ENCODE measurements at regions not wholly inside any gene's neighbourhood (a gene's known extent, or its start where the extent isn't known, plus 50 kb on each side); places are given as distances from the start of the nearest gene placed in this dataset.

DNA sequence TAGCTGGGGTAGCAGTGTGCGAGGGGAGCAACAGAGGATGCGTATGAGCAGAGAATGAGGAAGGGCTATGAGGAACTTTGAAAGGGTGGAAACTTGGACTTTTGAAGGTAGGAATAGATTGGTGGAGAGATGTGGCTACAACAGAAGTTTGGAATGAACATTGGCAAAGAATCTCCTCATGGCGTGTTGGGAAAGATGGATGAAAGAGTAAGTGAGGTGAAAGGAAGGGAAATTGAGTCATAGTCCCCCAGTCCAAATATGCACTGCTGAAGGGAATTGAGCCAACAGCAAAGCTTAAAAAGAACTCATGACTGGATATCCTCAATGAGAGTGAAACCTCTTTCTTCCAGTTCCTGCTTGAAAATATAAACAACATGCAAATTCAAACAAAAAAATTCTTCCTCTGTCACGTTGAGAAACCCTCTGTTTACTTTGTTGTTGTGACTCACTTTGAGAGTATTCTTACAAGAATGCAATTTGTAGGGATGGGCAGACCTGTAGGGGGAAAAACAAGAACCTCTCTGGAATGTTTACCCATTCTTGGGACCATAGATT, 313.2 kb upstream of the KCNJ16 start:
- ChIA-PET CTCF (interaction anchor here (0.6 to 1.3 kb wide), 2 partner anchors 155 to 185 kb away, joined by 3 to 4 read pairs; no protein-coding TSS in a partner anchor), POLR2A (ENCODE audit: low non-redundant PET) (no interaction called here)
- peak; percentile 77 for DNase-seq (ENCODE audit: low spot score)
- no peak overlapping the region for H3K27ac ChIP-seq
- TF ChIP-seq, protein P1, sequence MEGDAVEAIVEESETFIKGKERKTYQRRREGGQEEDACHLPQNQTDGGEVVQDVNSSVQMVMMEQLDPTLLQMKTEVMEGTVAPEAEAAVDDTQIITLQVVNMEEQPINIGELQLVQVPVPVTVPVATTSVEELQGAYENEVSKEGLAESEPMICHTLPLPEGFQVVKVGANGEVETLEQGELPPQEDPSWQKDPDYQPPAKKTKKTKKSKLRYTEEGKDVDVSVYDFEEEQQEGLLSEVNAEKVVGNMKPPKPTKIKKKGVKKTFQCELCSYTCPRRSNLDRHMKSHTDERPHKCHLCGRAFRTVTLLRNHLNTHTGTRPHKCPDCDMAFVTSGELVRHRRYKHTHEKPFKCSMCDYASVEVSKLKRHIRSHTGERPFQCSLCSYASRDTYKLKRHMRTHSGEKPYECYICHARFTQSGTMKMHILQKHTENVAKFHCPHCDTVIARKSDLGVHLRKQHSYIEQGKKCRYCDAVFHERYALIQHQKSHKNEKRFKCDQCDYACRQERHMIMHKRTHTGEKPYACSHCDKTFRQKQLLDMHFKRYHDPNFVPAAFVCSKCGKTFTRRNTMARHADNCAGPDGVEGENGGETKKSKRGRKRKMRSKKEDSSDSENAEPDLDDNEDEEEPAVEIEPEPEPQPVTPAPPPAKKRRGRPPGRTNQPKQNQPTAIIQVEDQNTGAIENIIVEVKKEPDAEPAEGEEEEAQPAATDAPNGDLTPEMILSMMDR (conservative IDR thresholded peaks at IDR 0.05; ENCODE audit: low read depth), result no peak

DNA sequence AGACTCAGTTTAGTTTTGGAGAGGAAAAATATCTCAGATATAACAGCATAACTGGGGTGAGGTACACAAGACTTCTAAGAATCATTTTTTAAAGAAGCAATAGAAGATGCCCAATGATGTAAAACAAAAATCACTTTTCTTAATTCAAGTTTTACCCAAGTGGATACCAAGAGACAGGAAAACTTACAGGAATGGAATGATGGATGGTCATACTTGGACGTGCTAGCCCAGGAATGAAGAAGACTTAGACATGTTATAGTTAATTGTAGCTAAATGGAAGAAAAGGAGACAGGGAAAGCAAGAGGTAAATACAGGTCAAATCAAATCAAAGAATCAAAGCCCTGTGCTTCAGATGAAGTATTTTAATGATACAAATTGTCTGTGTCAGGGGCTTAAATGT, 312.7 kb upstream of the KCNJ16 start:
- TF ChIP-seq, protein P1 (conservative IDR thresholded peaks at IDR 0.05; ENCODE audit: low read depth), result no peak
- no peak overlapping the region for H3K27ac ChIP-seq
- DNase-seq (ENCODE audit: low spot score), result peak; percentile 13
- ChIA-PET CTCF (interaction anchor here (1.3 kb wide), 1 partner anchor 155 kb away, joined by 4 read pairs; no protein-coding TSS in a partner anchor), POLR2A (ENCODE audit: low non-redundant PET) (no interaction called here)

DNA sequence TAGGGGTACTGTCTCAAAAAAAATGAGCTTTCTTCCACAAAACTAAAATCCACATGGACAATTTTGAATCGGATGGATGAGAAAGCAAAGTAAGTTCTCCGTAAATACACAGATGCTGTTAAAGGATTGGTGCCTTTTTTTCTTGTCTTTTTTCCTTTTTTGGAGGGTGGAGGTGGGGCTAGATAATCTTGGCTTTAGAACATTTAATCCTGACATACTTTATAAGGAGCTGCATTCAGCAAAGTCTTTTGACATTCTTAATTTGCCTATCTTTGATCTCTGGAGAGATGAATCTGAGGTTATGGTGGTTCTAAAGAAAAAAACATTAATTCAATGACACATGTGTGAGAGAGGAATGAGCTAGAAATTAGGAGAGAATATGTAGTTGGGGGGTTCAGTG, 312.3 kb upstream of the KCNJ16 start:
- no peak for DNase-seq (ENCODE audit: low spot score)
- CTCF ChIA-PET, result interaction anchor here (1.3 kb wide), 1 partner anchor 156 kb away, joined by 4 read pairs; no protein-coding TSS in a partner anchor
- POLR2A ChIA-PET (ENCODE audit: low non-redundant PET), result no interaction called here
- TF ChIP-seq, protein P1 (conservative IDR thresholded peaks at IDR 0.05; ENCODE audit: low read depth), result no peak
- H3K27ac ChIP-seq, result no peak overlapping the region

DNA sequence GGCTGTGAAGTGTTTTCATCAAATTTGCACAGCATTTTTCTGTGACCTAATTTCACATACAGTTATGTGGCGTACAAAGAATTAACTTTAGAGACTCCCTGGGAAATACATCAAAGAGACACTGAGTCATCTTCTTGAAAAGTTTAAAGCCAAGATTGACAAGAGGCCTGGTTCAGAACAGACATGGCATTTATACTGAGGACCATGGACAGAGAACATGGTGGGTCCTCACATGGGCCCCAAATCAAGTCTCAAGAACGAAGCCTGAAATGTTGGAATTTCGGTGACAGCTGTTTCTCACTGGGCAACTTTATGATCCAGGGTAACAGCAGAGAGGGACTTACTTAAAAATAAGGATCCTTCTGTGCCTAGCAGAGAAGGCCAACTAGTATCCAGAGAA, 311.5 kb upstream of the KCNJ16 start:
- TF ChIP-seq, protein P1 (conservative IDR thresholded peaks at IDR 0.05; ENCODE audit: low read depth), result no peak
- DNase-seq (ENCODE audit: low spot score), result peak; percentile 12
- ChIA-PET CTCF (no interaction called here), POLR2A (ENCODE audit: low non-redundant PET) (no interaction called here)
- H3K27ac ChIP-seq, result no peak overlapping the region

DNA sequence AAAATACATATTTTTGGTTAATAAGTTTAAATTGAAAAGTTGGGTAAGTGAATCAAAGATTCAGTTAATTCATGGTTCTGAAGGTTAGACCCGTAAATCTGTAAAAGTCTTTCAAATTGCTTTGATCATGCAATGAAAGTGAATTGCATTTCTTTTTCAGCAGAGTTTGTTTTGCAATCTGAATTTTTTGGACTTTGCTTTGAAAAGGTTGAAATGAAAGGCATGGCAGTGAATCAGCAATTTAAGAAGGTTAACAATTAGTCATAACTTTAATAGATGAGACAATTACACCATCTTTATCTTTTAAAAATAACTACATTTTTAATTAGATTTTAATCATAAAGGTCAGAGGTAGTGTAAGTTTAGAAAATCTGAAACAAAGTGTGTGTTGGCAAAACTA, 310.9 kb upstream of the KCNJ16 start:
- CTCF ChIA-PET, result no interaction called here
- DNase-seq (ENCODE audit: low spot score), result no peak
- H3K27ac ChIP-seq, result no peak overlapping the region
- TF ChIP-seq, protein P1 (conservative IDR thresholded peaks at IDR 0.05; ENCODE audit: low read depth), result no peak
- POLR2A ChIA-PET (ENCODE audit: low non-redundant PET), result no interaction called here

DNA sequence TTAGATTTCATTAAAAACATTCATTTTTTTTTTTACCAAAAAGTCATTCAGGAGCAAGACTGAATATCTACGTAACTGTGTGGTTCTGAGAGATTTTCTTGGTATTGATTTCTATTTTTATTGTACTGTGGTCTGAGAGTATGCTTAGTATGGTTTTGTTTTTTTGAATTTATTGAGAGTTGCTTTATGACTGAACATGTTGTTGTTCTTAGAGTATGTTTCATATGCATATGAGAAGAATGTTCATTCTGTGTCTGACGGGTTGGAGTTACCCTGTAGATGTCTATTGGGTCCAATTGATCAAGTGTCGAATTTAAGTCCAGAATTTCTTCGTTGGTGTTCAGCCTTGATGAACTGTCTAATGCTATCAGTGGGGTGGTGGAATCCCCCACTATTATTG, 306.0 kb upstream of the KCNJ16 start:
- POLR2A ChIA-PET (ENCODE audit: low non-redundant PET), result no interaction called here
- CTCF ChIA-PET, result no interaction called here

More for the DNA sequence above, 306.0 kb upstream of the KCNJ16 start:
- DNase-seq (ENCODE audit: low spot score), result no peak
- H3K27ac ChIP-seq, result no peak overlapping the region
- TF ChIP-seq, protein P1 (conservative IDR thresholded peaks at IDR 0.05; ENCODE audit: low read depth), result no peak

Measured in RWPE1 (cell line).